HG02840 (cell line): ENCODE measurements at regions not wholly inside any gene's neighbourhood (a gene's known extent, or its start where the extent isn't known, plus 50 kb on each side); places are given as distances from the start of the nearest gene placed in this dataset.

Experiments used
- ATAC-seq: cut with Tn5 transposase; IDR thresholded peaks from one replicate; pipeline ENCODE4 v1.9.1; 2021; ENCODE audit warnings: mild to moderate bottlenecking, moderate library complexity, moderate number of reproducible peaks; ENCODE audit not compliant: unreplicated experiment, low FRiP score

DNA sequence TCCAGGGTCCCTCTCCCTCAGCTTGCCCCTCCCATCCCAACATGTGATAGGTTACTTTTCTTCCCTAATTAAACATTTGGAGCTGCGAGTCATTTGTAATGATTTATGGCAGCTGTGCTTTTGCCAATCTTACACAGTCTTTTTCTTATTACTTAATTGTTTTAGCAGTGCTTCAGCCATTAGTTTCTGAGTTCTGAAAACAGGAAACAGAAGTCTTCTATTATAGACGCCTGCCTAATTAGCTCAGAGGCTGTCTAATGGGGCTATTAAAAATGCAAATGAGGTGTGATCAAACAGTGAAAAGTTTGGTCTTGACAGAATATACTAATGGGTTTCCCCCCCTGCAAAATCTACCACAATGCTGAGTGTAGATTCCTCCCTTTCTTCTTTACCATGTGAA lies 388.3 kb upstream of the CELF4 start:
- ATAC-seq: no peak

GRCh38 chr18:37948471-37948870 lies 382.9 kb upstream of the CELF4 start:
- no peak for ATAC-seq

DNA sequence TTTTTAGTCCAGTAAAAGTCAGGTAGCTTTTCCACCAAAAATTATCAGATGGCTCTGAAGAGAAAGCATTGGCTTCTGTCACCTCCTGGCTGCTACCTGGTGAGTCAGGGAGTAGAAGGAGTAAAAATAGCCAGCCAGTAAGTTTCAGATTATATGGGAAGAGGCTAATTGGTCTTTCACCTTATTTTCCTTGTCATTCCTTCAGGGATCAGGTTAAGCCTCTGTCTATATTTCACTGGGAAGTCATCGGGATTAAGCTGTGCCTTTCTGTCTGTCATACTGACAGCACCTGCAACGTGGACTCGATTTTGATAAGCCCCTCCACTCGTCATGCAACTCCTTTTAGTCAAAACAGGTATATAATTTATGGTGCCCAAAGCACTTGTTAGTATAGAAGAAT lies 380.7 kb upstream of the CELF4 start:
- ATAC-seq: no peak

- no peak for ATAC-seq
Observed at GRCh38 chr18:37944700-37945270, 379.2 kb upstream of the CELF4 start.

DNA sequence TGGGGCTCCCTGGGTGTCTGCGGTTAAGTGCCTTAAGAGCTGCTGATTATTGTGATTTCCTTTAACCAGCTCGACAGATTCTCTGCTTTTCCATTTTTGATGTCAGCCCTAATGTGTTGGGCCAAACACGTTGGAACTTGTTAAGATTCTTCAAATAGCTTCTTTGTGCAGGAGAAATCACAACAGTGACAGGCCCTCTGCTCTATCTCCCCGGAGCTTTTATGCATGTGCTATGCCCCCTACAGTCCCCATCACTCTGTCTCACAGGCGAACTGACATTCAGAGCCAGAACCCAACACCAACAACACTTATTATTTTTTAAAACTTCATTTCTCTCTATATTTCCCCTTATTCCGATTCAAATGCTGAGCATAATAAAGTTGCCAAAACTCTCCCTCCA lies 371.7 kb upstream of the CELF4 start:
- ATAC-seq: no peak

DNA sequence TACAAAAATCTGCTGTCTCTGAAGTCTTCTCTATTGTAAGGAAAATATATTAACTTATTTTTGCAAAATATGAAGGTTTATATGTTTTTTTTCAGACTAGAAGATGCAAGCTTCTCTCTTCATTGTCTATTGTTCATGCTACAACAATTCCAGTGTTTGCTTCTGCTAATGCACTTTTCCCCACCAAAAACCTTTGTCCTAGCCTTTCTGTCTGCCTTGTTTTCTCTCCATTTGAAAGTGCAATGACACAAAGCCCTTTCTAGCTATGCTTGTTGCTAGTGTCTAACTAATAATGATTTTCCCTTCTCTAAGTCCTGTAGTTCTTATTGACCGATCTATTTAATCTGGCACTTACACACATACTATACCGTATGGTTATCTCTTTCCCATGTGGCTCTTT lies 369.5 kb upstream of the CELF4 start:
- no peak for ATAC-seq

GRCh38 chr18:37930640-37931039 lies 365.0 kb upstream of the CELF4 start:
- ATAC-seq: no peak

DNA sequence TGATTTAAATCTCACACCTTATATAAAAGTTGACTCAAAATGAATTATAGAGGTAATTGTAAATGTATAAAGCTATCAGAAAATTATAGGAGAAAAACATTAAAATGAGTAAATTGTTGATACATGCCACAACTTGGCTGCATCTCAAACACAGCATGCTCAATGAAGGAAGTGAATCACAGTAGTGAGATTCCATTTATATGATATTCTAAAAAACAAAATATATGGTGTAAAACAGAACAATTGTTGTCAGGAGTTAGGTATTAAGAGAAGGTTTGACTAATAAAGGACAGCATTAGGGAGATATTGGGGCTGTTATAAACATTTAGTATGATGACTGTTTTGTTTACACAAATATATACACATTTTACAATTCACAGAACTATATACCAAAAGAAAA lies 356.6 kb upstream of the CELF4 start:
- no peak for ATAC-seq

DNA sequence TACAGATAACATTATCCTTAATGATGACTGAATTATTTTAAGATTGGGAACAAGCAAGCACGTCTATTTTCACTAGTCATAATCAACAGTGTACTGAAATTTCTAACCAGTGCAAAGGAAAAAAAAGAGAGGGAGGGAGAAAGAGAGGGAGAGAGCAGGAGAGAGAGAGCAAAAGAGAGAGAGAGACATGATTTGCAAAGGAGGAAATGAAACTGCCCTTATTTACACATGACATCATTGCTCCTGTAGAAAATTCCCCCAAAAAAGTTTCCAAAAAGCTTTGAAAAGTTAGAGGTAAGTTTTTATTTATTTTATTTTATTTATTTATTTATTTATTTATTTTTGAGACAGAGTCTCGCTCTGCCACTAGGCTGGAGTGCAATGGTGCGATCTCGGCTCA lies 355.3 kb upstream of the CELF4 start:
- ATAC-seq: no peak

DNA sequence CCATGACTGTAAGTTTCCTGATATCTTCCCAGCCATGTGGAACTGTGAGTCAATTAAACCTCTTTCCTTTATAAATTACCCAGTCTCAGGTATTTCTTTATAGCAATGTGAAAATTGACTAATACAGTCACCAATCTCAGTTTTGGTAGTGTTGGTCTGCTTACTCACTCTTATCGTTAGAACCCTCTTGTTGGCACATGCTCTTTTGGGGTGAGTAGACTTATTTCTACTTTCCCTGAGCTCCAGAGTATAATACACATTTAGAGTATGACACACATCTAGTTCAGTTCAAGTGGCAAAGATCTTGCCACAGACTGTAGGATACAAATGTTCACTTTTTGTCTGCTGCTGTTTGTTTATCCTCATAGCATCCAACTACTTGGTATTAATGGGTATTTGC lies 347.5 kb upstream of the CELF4 start:
- ATAC-seq: no peak

GRCh38 chr18:37902344-37902743 lies 336.7 kb upstream of the CELF4 start:
- no peak for ATAC-seq

DNA sequence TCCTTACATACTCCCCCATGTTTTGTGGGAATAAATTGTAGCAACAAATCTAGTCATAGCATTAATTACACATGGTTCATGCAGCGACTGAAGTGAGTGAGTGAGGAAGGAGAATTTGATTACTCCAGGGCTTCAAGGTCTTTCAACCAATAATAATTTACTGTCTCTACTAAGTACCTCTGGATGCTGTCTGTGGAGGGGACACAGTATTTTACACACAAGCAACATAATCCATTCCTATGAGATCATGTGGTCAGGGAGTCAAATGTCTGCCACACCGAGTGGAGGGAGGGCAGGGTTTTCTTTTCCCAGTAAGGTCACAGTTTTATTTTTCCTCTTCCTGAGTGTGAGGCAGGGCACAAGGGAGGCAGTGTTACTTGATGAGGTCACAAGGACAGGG lies 334.7 kb upstream of the CELF4 start:
- ATAC-seq: no peak

GRCh38 chr18:37889963-37890362 lies 324.4 kb upstream of the CELF4 start:
- no peak for ATAC-seq

- ATAC-seq: no peak
Observed at GRCh38 chr18:37874721-37875120, 309.1 kb upstream of the CELF4 start.

DNA sequence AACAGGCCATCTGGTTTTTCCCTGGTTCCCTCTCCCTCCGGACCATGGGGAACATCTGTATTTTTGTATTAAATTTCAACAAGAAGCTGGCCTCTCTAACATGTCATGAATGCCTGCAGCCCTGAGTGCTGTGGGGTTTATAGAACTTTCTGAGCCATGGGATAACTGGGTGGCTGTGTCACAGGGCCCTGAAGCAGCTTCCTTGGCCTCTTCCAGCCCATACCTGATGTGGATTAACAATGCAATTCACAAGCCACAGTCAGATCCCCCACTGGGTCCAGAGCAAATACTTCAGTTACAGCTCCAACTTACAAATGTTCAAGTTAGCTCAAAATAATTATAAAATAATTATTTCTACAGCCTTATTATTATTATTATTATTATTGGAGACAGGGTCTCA lies 307.8 kb upstream of the CELF4 start:
- ATAC-seq: no peak

DNA sequence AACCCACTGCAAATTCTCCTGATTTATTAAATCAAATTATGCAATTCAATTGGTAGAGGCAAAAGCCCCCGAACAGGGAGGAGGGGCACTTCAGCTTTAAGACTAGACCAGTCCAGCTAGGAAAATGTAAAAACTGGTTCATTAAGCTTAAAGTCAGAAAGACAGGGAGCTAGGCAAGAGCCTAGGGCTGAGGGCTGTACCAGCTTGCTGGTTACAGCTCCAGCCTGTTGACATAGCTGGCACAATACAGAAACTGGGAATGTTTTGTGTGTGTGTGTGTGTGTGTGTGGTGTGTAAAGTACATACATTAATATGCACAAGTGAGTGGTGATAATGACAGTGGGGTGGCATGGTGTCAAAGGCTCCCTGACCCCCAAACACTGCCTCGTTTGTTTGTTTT lies 307.0 kb upstream of the CELF4 start:
- no peak for ATAC-seq

DNA sequence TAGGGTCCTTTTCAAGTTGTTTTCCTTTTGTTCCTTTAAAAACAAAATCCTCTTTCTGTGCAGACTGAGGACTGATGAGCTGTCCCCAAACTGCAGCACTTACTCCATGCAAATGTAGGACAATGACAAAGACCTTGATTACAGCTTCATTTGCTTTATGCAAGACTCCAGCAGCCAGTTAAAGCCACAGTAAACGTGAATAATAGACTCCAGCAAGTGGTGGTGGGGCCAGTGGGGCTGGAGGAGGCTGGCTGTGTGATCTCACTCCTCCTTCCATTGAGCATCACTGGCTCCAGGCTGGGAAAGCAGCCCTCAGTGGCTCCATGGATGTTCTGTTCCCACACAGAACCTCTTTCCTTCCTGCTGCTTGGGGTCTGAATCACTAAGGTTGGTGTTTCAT lies 306.0 kb upstream of the CELF4 start:
- no peak for ATAC-seq

- ATAC-seq: no peak
Observed at GRCh38 chr18:37869051-37869450, 303.5 kb upstream of the CELF4 start.

GRCh38 chr18:37864122-37864521 lies 298.5 kb upstream of the CELF4 start:
- ATAC-seq: no peak

DNA sequence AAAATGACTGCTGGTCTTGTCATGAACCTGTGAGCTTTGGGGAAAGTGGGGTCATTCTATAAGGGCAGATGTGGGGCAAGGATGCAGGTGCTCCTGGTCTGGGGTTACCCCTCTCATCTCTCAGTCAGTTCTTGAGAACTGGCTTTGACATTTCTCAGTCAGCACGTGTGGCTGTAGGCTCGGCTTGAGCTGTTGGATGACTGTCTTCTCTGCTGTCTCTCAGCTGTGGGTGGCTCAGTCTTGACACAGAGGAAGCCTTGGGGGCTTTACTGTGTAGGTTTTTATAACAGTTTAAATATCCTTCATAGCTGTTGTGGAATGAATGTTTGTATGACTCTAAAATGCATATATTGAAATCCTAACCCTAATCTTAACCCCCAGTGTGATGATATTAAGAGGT lies 296.4 kb upstream of the CELF4 start:
- no peak for ATAC-seq

DNA sequence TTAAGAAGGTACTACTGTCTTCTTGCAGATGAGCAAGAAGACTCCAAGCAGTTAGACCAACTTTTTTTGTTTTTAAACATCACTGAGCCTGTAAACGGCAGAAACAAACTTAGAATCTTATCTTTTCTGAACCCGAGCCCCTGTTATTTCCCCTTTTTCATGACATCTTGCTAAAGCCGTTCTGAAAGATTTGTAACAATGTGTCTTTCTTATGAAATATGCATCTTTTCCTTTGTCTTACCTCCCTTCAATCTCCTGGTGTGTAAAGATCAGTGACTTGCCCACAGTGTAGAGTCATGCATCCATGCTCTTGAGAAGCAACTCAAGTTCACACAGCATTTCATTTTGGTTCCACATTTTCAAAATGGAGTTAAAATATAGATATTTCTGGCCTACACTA lies 288.8 kb upstream of the CELF4 start:
- ATAC-seq: no peak

DNA sequence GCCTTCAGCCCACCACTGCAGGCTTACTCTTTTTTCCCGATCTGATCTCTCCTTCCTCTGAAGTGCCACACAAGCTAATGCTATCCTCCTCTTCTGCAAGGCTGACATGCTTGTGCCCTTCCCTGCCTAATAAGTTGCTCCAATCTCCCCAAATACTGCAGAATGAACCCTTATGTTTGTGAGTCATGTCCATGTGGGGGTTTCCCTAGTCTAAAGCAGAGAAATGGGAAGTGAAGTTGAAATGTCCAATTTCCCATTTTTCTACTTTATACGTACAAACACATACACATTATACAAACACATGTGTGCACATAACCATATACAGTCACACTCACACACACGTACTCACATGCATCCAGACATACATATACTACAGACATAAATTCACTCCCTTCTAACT lies 288.1 kb upstream of the CELF4 start:
- no peak for ATAC-seq

DNA sequence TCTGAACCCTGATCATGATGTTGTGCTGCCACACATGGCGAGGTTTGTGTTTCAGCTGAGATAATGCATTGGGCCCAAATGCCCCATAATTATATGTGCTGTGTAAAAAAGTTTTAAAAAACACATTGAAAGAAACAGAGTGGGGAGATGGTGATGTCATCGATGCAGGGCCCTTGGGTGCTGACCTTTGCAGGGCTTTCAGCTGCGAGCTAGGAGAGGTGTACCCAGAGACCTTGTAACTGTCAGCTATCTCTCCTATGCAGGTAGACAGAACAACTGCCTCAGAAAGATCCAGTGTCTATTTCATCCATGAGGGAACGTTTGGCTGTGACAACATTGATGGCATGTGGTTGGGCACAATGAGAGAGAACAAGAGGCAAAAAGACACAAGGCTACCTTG lies 286.9 kb upstream of the CELF4 start:
- ATAC-seq: no peak
